A549 (cell line): ENCODE measurements at regions not wholly inside any gene's neighbourhood (a gene's known extent, or its start where the extent isn't known, plus 50 kb on each side); places are given as distances from the start of the nearest gene placed in this dataset.
"Not testable (repeated sequence)": the region's sequence is repeated elsewhere in the genome, so short reads cannot be mapped to it uniquely, and the experiment has no call there.

ENCODE experiments used
- CBX2 ChIP-seq: fragments of 200-600 bp; sonication (generic); IDR thresholded peaks from 2 replicates; pipeline ENCODE4 v1.6.1; 2016; ENCODE audit warnings: low read depth, mild to moderate bottlenecking, borderline replicate concordance
- CTCF ChIP-seq: fragments of >200 bp; sonication (Bioruptor Twin); formaldehyde crosslinking; IDR thresholded peaks from 3 replicates; pipeline ENCODE4 v1.5.1; 2016
- HOXA7 ChIP-seq: fragments of 250-450 bp; sonication (Bioruptor Pico); IDR thresholded peaks from 2 replicates; pipeline ENCODE4 v1.5.0; 2020; ENCODE audit warnings: mild to moderate bottlenecking, moderate library complexity
- JUNB ChIP-seq: fragments of >200 bp; sonication (Bioruptor Twin); formaldehyde crosslinking; IDR thresholded peaks from 2 replicates; pipeline ENCODE4 v1.6.1; 2016
- RAD21 ChIP-seq, 2 experiments: fragments of >200 bp in 1 of 2; sonication (Bioruptor Twin) in 1 of 2; formaldehyde crosslinking in 1 of 2; IDR thresholded peaks in 1 of 2; conservative IDR thresholded peaks in 1 of 2; 2 replicates in 1 of 2; 3 replicates in 1 of 2; pipeline ENCODE4 v1.6.1; 2012 to 2018; ENCODE audit warnings: inconsistent platforms in 1 of 2
- REST ChIP-seq: fragments of 200-600 bp; sonication (generic); IDR thresholded peaks from 2 replicates; pipeline ENCODE4 v1.6.1; 2016; ENCODE audit warnings: antibody characterized with exemption, mild to moderate bottlenecking, moderate library complexity
- TF ChIP-seq, protein P1 (sequence below): fragments of 150-350 bp; IDR thresholded peaks from 2 replicates; pipeline ENCODE4 v1.6.1; 2014; ENCODE audit warnings: low read depth, mild to moderate bottlenecking, low read length

GRCh38 chr5:160498441-160499043, 76.9 kb downstream of the PTTG1 start:
- not testable (repeated sequence) for TF ChIP-seq CTCF; RAD21 (conservative IDR thresholded peaks at IDR 0.05 in 1 of 2, IDR thresholded peaks at IDR 0.05 in 1 of 2); JUNB; REST; CBX2; HOXA7 (CRISPR knock-in tag)
- TF ChIP-seq, protein P1, sequence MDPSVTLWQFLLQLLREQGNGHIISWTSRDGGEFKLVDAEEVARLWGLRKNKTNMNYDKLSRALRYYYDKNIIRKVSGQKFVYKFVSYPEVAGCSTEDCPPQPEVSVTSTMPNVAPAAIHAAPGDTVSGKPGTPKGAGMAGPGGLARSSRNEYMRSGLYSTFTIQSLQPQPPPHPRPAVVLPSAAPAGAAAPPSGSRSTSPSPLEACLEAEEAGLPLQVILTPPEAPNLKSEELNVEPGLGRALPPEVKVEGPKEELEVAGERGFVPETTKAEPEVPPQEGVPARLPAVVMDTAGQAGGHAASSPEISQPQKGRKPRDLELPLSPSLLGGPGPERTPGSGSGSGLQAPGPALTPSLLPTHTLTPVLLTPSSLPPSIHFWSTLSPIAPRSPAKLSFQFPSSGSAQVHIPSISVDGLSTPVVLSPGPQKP, result not testable (repeated sequence)
